Heart left ventricle (tissue), 16 donors: ENCODE measurements at regions not wholly inside any gene's neighbourhood (a gene's known extent, or its start where the extent isn't known, plus 50 kb on each side); places are given as distances from the start of the nearest gene placed in this dataset.
A peak's percentile ranks its signal among the peaks of the same experiment; 100 is the strongest.

ENCODE experiments used
- ATAC-seq, 4 donors: fragments of 200-7000 bp; cut with Tn5 transposase; one replicate each; pipeline ENCODE4 v1.9.1; 2020 to 2022; ENCODE audit warnings: moderate library complexity in 4 of 4, mild to moderate bottlenecking in 3 of 4, moderate number of reproducible peaks in 1 of 4
- DNase-seq, 5 donors: peaks; one replicate each; pipeline ENCODE4 v3.0.0-alpha.2; 2020
- H3K27ac ChIP-seq, 12 donors: fragments of 200-600 bp; sonication (generic) in 4 of 12; one replicate each; pipeline versions ENCODE4 v1.5.0 to v1.8.0; 2016 to 2022; ENCODE audit warnings: mild to moderate bottlenecking in 2 of 12
- H3K27me3 ChIP-seq, 9 donors: fragments of 200-600 bp; sonication (generic) in 2 of 9; one replicate each; pipeline versions ENCODE4 v1.5.1 to v1.8.0; 2016 to 2022; ENCODE audit warnings: mild to moderate bottlenecking in 3 of 9
- H3K36me3 ChIP-seq, 9 donors: fragments of 200-600 bp; sonication (generic) in 2 of 9; one replicate each; pipeline versions ENCODE4 v1.5.0 to v1.8.0; 2018 to 2022; ENCODE audit warnings: mild to moderate bottlenecking in 2 of 9
- H3K4me1 ChIP-seq, 12 donors: fragments of 200-600 bp; sonication (generic) in 4 of 12; one replicate each; pipeline versions ENCODE4 v1.5.0 to v1.8.0; 2016 to 2022; ENCODE audit warnings: mild to moderate bottlenecking in 3 of 12
- H3K4me3 ChIP-seq, 12 donors: fragments of 200-600 bp; sonication (generic) in 4 of 12; one replicate each; pipeline versions ENCODE4 v1.5.0 to v1.8.0; 2017 to 2022; ENCODE audit warnings: mild to moderate bottlenecking in 9 of 12, moderate library complexity in 4 of 12
- H3K9me3 ChIP-seq, 12 donors: fragments of 200-600 bp; sonication (generic) in 4 of 12; one replicate each; pipeline versions ENCODE4 v1.5.0 to v1.8.0; 2016 to 2022; ENCODE audit warnings: mild to moderate bottlenecking in 1 of 12
- POLR2A ChIP-seq, 2 donors: fragments of 450-650 bp; IDR thresholded peaks; one replicate each; pipeline ENCODE4 v1.6.1; 2017; ENCODE audit warnings: antibody characterized with exemption in 2 of 2, mild to moderate bottlenecking in 2 of 2, moderate library complexity in 2 of 2
- WGBS, 4 donors: extraction: QIAGEN DNeasy Blood & Tissue Kit in 2 of 4; methylation state at CpG; one replicate each; pipeline versions ENCODE4 v1.1.5 to v1.1.7; 2013 to 2018; 5-methylcytosine and 5-hydroxymethylcytosine counted together
- intact Hi-C, 10 donors: fragments of 100-400 bp; cut with DNase I; formaldehyde crosslinking; loops; one replicate each; pipeline versions ENCODE4 v1.11.1 to v1.14.2; 2022
- TF ChIP-seq, protein P1 (sequence below), 12 donors: fragments of 200-600 bp; sonication (generic) in 4 of 12; IDR thresholded peaks; one replicate each; pipeline versions ENCODE4 v1.5.0 to v1.8.0; 2018 to 2022; ENCODE audit warnings: antibody characterized with exemption in 12 of 12, mild to moderate bottlenecking in 5 of 12
- donor health status: ischemic (EF 13 %, LVEDD 7.1; RV severe dilation, severe dysfunction).
- donor health status: healthy with polysubstance abuse.
- donor health status: DM: no; HTN: yes; CAD: no.
- donor health status: DM: no; HTN: no; CAD: no.
- donor health status: ischemic (EF 25% LVEDD 6.9; RV normal size, moderate dysfunction).
- donor health status: ischemic (EF 25% LVEDD 5.7; RV mildly dilated, moderate dysfunction).
- donor health status: healthy.
- donor health status: DM: yes; HTN: yes; CAD: no.
- donor health status: ischemic (EF 35%, LVEDD 5.7; RV mildly dilated, moderate dysfunction).
- donor health status: nonischemic (EF 11% LVEDD 7.7; RV severe dilation, severe dysfunction).
- donor health status: DM: yes; HTN: yes; CAD: no.
- donor health status: PGD.
- donor health status: ischemic (EF 29% LVEDD 5.4; RV normal size, mild dysfunction).
- donor health status: nonischemic (EF 23%, LVEDD 6.1; RV moderate dilation, normal function).

DNA sequence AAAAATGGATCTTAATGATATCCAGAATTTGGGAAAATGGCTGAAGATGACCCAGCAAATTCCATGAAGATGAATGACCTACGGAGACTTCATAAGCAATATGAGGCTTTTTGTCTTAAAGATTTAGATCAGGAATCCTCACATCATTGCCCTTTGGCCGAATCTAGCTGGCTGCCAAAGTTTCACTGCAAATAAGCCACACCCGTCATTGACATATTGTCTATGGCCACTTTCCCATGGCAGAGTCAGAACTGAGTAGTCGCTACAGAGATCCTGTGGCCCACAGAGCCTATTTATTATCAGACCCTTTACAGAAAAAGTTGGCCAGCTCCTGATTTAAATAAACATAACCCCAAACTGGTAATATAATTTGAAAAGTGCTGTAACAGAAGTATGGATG, 307.4 kb upstream of the RARB start:
- H3K36me3 ChIP-seq, result no peaks in the 10 kb centered on the region
- ATAC-seq (no peak), DNase-seq (peak in 1 of 5 donors; percentile 24)
- no peak overlapping the region for H3K4me3 ChIP-seq
- intact Hi-C loops, result no loop called here
- H3K27ac ChIP-seq, result no peak overlapping the region
- no peaks in the 10 kb centered on the region for H3K27me3 ChIP-seq
- 59 to 73% (median 67%) methylated on average over 4 of the region's 4 CpGs for WGBS, 4 donors
- TF ChIP-seq POLR2A (IDR thresholded peaks at IDR 0.05), result no peak
- TF ChIP-seq, protein P1, sequence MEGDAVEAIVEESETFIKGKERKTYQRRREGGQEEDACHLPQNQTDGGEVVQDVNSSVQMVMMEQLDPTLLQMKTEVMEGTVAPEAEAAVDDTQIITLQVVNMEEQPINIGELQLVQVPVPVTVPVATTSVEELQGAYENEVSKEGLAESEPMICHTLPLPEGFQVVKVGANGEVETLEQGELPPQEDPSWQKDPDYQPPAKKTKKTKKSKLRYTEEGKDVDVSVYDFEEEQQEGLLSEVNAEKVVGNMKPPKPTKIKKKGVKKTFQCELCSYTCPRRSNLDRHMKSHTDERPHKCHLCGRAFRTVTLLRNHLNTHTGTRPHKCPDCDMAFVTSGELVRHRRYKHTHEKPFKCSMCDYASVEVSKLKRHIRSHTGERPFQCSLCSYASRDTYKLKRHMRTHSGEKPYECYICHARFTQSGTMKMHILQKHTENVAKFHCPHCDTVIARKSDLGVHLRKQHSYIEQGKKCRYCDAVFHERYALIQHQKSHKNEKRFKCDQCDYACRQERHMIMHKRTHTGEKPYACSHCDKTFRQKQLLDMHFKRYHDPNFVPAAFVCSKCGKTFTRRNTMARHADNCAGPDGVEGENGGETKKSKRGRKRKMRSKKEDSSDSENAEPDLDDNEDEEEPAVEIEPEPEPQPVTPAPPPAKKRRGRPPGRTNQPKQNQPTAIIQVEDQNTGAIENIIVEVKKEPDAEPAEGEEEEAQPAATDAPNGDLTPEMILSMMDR (IDR thresholded peaks at IDR 0.05), result no peak
- H3K9me3 ChIP-seq, result no peaks in the 10 kb centered on the region
- H3K4me1 ChIP-seq, result peaks cover 0 to 4% (median 0%) of the 10 kb centered on the region in 12 donors

- H3K27ac ChIP-seq, result no peak overlapping the region
- ATAC-seq (no peak), DNase-seq (no peak)
- TF ChIP-seq, protein P1 (IDR thresholded peaks at IDR 0.05), result no peak
- TF ChIP-seq POLR2A (IDR thresholded peaks at IDR 0.05), result no peak
- H3K36me3 ChIP-seq, result no peaks in the 10 kb centered on the region
- intact Hi-C loops, result no loop called here
- 89 to 93% (median 91%) methylated on average over 4 of the region's 4 CpGs for WGBS, 4 donors
- H3K4me3 ChIP-seq, result no peak overlapping the region
- no peaks in the 10 kb centered on the region for H3K27me3 ChIP-seq
- H3K9me3 ChIP-seq, result peaks cover 0 to 32% (median 16%) of the 10 kb centered on the region in 12 donors
- peaks cover 0 to 4% (median 0%) of the 10 kb centered on the region in 12 donors for H3K4me1 ChIP-seq
These were observed 302.9 kb upstream of the RARB start for GRCh38 chr3:25125201-25125600.

DNA sequence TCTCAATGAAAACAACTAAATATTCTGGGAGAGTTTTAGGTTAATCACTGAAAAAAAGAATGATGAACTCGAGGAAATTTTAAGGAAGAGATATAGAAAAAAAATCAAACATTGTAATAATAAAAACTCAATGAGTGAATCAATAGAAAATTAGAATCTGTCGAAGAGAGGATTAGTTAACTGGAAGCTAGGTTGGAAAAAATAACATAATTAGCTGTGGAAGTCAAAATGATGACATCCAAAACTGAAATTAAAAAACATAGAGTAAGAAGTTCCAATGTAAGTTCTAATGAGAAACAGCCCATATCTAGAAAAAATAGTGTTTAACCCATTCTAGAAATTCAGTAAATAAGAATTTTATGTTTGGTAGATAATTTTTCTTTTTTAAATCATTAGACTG, 299.3 kb upstream of the RARB start:
- H3K36me3 ChIP-seq, result no peaks in the 10 kb centered on the region
- TF ChIP-seq, protein P1 (IDR thresholded peaks at IDR 0.05), result no peak
- TF ChIP-seq POLR2A (IDR thresholded peaks at IDR 0.05), result no peak
- peaks cover 0 to 34% (median 16%) of the 10 kb centered on the region in 12 donors for H3K9me3 ChIP-seq
- ATAC-seq (no peak), DNase-seq (no peak)
- no peaks in the 10 kb centered on the region for H3K4me1 ChIP-seq
- H3K4me3 ChIP-seq, result no peak overlapping the region
- intact Hi-C loops, result no loop called here
- no peaks in the 10 kb centered on the region for H3K27me3 ChIP-seq
- no peak overlapping the region for H3K27ac ChIP-seq
- 81 to 83% (median 83%) methylated on average over 2 of the region's 2 CpGs for WGBS, 4 donors

DNA sequence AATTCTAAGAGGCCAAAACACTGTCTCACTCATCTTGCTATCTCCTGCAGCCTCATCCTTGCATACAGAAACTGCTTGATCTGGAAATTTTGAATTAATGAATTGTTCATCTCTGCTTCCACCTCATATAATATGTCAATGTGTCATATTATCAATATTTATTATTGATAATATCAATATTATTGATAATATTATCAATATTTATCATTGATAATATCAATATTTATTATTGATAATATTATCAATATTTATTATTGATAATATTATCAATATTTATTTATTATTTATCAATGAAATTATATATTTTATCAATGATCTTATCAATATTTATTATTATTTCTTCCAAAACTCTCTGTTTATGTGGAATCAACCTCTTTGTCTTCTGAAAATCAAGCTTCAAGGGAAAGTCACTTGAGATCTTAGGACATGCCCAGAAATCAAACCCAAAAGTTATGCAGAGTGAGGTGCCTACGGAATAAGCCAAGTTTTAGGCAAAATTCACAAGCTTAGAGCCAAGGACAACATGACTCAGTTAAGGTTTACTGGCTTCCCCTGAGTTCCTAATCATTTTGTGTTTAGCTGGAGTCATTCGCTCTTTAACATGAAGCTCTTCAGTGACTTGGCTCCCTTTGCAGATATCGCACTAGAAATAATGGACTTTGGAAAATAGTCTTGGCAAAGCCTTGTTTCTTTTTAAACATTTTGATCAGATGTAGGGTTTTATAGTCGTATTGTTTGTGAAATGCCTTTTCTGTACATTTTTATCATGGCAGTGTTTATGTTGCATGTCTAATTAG, 297.1 kb upstream of the RARB start:
- Histone ChIP-seq H3K4me1 (no peaks in the 10 kb centered on the region), H3K9me3 (peaks cover 0 to 34% (median 16%) of the 10 kb centered on the region in 12 donors), H3K27ac (no peak overlapping the region), H3K36me3 (no peaks in the 10 kb centered on the region), H3K4me3 (no peak overlapping the region), H3K27me3 (no peaks in the 10 kb centered on the region)
- intact Hi-C loops, result no loop called here
- 70 to 93% (median 84%) methylated on average over 4 of the region's 4 CpGs for WGBS, 4 donors
- DNase-seq (no peak), ATAC-seq (no peak)
- TF ChIP-seq, protein P1 (IDR thresholded peaks at IDR 0.05), result no peak
- TF ChIP-seq POLR2A (IDR thresholded peaks at IDR 0.05), result no peak
